Activated CD8-positive, alpha-beta memory T cell treated with anti-CD3 and anti-CD28 coated beads, Interleukin-2, amount 50 U/mL, for 24 hours (primary cell): ENCODE measurements at regions not wholly inside any gene's neighbourhood (a gene's known extent, or its start where the extent isn't known, plus 50 kb on each side); places are given as distances from the start of the nearest gene placed in this dataset.

ENCODE experiments used
- DNase-seq: peaks from one replicate; pipeline ENCODE4 v3.0.0-alpha.2; 2020; ENCODE audit errors: extremely low read depth

- no peak for DNase-seq
Measured at GRCh38 chr6:43849844-43850243, 79.8 kb downstream of the VEGFA start.

GRCh38 chr6:43848671-43849391 is 78.8 kb downstream of the VEGFA start:
- DNase-seq = no peak

GRCh38 chr6:43847741-43848630 is 78.0 kb downstream of the VEGFA start:
- DNase-seq = no peak

GRCh38 chr6:43846556-43846955 is 76.5 kb downstream of the VEGFA start:
- DNase-seq = no peak

- no peak for DNase-seq
Measured at GRCh38 chr6:43845646-43846045, 75.6 kb downstream of the VEGFA start.

GRCh38 chr6:43843669-43844171 is 73.7 kb downstream of the VEGFA start:
- DNase-seq = no peak

- no peak for DNase-seq
Measured at GRCh38 chr6:43843097-43843645, 73.2 kb downstream of the VEGFA start.

GRCh38 chr6:43842231-43842794 is 72.3 kb downstream of the VEGFA start:
- DNase-seq = no peak

- DNase-seq = no peak
Measured at GRCh38 chr6:43840490-43841218, 70.6 kb downstream of the VEGFA start.

GRCh38 chr6:43838276-43839036 is 68.4 kb downstream of the VEGFA start:
- DNase-seq = no peak

GRCh38 chr6:43837507-43837906 is 67.5 kb downstream of the VEGFA start:
- no peak for DNase-seq

- no peak for DNase-seq
Measured at GRCh38 chr6:43836507-43837240, 66.7 kb downstream of the VEGFA start.
